ENCODE measurements at regions not wholly inside any gene's neighbourhood (a gene's known extent, or its start where the extent isn't known, plus 50 kb on each side); places are given as distances from the start of the nearest gene placed in this dataset.
A peak's percentile ranks its signal among the peaks of the same experiment; 100 is the strongest.
"Not testable (repeated sequence)": the region's sequence is repeated elsewhere in the genome, so short reads cannot be mapped to it uniquely, and the experiment has no call there.

- no peak for DNase-seq (ENCODE audit: low spot score, unreplicated experiment)
- TF ChIP-seq, protein P1, sequence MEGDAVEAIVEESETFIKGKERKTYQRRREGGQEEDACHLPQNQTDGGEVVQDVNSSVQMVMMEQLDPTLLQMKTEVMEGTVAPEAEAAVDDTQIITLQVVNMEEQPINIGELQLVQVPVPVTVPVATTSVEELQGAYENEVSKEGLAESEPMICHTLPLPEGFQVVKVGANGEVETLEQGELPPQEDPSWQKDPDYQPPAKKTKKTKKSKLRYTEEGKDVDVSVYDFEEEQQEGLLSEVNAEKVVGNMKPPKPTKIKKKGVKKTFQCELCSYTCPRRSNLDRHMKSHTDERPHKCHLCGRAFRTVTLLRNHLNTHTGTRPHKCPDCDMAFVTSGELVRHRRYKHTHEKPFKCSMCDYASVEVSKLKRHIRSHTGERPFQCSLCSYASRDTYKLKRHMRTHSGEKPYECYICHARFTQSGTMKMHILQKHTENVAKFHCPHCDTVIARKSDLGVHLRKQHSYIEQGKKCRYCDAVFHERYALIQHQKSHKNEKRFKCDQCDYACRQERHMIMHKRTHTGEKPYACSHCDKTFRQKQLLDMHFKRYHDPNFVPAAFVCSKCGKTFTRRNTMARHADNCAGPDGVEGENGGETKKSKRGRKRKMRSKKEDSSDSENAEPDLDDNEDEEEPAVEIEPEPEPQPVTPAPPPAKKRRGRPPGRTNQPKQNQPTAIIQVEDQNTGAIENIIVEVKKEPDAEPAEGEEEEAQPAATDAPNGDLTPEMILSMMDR (IDR thresholded peaks at IDR 0.05; ENCODE audit: unreplicated experiment) = no peak
- no peaks in the 10 kb centered on the region for H3K9me3 Mint-ChIP-seq (ENCODE audit: low read depth)
- no peak overlapping the region for H3K4me3 Mint-ChIP-seq (ENCODE audit: low read depth)
- no peaks in the 10 kb centered on the region for H3K27me3 Mint-ChIP-seq
- no peak overlapping the region for H3K27ac Mint-ChIP-seq
- H3K36me3 Mint-ChIP-seq (ENCODE audit: insufficient read depth) = no peaks in the 10 kb centered on the region
- no peaks in the 10 kb centered on the region for H3K4me1 Mint-ChIP-seq (ENCODE audit: low read depth)
These were observed 59.8 kb upstream of the WDR11 start for GRCh38 chr10:120791316-120791715.

DNA sequence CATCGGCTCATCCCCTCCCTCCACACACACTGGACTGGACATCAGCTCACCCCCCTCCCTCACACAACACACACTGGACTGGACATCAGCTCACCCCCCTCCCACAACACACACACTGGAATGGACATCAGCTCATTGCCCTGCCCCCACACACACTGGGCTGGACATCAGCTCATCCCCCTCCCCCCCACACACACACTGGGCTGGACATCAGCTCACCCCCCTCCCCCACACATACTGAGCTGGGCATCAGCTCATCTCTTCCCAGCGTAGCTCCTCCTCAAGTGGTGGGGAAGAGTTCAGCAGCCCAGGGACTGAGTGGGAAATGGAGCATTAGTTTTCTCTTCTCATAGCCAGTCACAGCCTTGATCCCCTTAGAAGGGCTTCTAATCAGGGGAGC is 58.1 kb upstream of the WDR11 start:
- Mint-ChIP-seq H3K4me3 (ENCODE audit: low read depth) (no peak overlapping the region), H3K27me3 (no peaks in the 10 kb centered on the region), H3K4me1 (ENCODE audit: low read depth) (no peaks in the 10 kb centered on the region), H3K36me3 (ENCODE audit: insufficient read depth) (no peaks in the 10 kb centered on the region), H3K9me3 (ENCODE audit: low read depth) (no peaks in the 10 kb centered on the region), H3K27ac (no peak overlapping the region)
- TF ChIP-seq, protein P1 (IDR thresholded peaks at IDR 0.05; ENCODE audit: unreplicated experiment) = no peak
- no peak for DNase-seq (ENCODE audit: low spot score, unreplicated experiment)

GRCh38 chr10:120794390-120794789 is 56.8 kb upstream of the WDR11 start:
- Mint-ChIP-seq H3K4me3 (ENCODE audit: low read depth) (no peak overlapping the region), H3K4me1 (ENCODE audit: low read depth) (peaks cover 1% of the 10 kb centered on the region), H3K27ac (no peak overlapping the region), H3K27me3 (no peaks in the 10 kb centered on the region), H3K36me3 (ENCODE audit: insufficient read depth) (no peaks in the 10 kb centered on the region), H3K9me3 (ENCODE audit: low read depth) (no peaks in the 10 kb centered on the region)
- TF ChIP-seq, protein P1 (IDR thresholded peaks at IDR 0.05; ENCODE audit: unreplicated experiment) = no peak
- no peak for DNase-seq (ENCODE audit: low spot score, unreplicated experiment)

DNA sequence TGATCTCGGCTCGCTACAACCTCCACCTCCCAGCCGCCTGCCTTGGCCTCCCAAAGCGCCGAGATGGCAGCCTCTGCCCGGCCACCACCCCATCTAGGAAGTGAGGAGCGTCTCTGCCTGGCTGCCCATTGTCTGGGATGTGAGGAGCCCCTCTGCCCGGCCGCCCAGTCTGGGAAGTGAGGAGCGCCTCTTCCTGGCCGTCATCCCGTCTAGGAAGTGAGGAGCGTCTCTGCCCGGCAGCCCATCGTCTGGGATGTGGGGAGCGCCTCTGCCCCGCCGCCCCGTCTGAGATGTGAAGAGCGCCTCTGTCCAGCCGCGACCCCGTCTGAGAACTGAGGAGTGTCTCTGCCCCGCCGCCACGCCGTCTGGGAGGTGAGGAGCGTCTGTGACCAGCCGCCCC is 52.9 kb upstream of the WDR11 start:
- DNase-seq (ENCODE audit: low spot score, unreplicated experiment); H3K9me3 Mint-ChIP-seq (ENCODE audit: low read depth); H3K27me3 Mint-ChIP-seq; H3K36me3 Mint-ChIP-seq (ENCODE audit: insufficient read depth); H3K4me3 Mint-ChIP-seq (ENCODE audit: low read depth): not testable (repeated sequence)
- Mint-ChIP-seq H3K4me1 (ENCODE audit: low read depth) (peaks cover 27% of the 10 kb centered on the region), H3K27ac (peak overlapping the region; percentile 29)

DNA sequence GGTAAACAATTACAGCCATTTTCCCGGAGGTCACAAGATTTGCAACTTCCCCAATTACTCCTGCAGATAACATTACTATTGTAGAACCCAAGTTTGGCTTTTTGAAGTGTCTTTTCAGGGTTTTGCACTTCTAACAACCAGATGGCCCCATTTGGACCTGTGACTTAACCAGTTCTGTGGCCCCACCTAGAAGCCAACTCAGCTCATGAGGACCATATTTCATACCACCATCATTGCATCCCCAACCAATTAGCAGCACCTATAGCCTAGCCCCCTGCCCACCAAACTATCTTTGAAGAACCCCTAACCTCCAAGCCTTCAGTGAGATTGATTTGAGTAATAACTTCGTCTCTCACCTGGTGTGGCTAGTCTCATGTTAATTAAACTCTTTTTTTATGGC is 51.3 kb upstream of the WDR11 start:
- H3K9me3 Mint-ChIP-seq (ENCODE audit: low read depth) = no peaks in the 10 kb centered on the region
- peaks cover 27% of the 10 kb centered on the region for H3K4me1 Mint-ChIP-seq (ENCODE audit: low read depth)
- H3K36me3 Mint-ChIP-seq (ENCODE audit: insufficient read depth) = no peaks in the 10 kb centered on the region
- TF ChIP-seq, protein P1 (IDR thresholded peaks at IDR 0.05; ENCODE audit: unreplicated experiment) = no peak
- H3K27me3 Mint-ChIP-seq = no peaks in the 10 kb centered on the region
- no peak for DNase-seq (ENCODE audit: low spot score, unreplicated experiment)
- H3K27ac Mint-ChIP-seq = no peak overlapping the region
- H3K4me3 Mint-ChIP-seq (ENCODE audit: low read depth) = no peak overlapping the region

- no peaks in the 10 kb centered on the region for H3K36me3 Mint-ChIP-seq (ENCODE audit: insufficient read depth)
- TF ChIP-seq, protein P1 (IDR thresholded peaks at IDR 0.05; ENCODE audit: unreplicated experiment) = no peak
- peaks cover 27% of the 10 kb centered on the region for H3K4me1 Mint-ChIP-seq (ENCODE audit: low read depth)
- H3K9me3 Mint-ChIP-seq (ENCODE audit: low read depth) = no peaks in the 10 kb centered on the region
- H3K27ac Mint-ChIP-seq = no peak overlapping the region
- H3K4me3 Mint-ChIP-seq (ENCODE audit: low read depth) = no peak overlapping the region
- no peak for DNase-seq (ENCODE audit: low spot score, unreplicated experiment)
- H3K27me3 Mint-ChIP-seq = no peaks in the 10 kb centered on the region
These were observed 50.4 kb upstream of the WDR11 start for GRCh38 chr10:120800528-120801323.

All from progenitor cell of endocrine pancreas (in vitro differentiated cells).